ENCODE measurements at regions not wholly inside any gene's neighbourhood (a gene's known extent, or its start where the extent isn't known, plus 50 kb on each side); places are given as distances from the start of the nearest gene placed in this dataset.

DNA sequence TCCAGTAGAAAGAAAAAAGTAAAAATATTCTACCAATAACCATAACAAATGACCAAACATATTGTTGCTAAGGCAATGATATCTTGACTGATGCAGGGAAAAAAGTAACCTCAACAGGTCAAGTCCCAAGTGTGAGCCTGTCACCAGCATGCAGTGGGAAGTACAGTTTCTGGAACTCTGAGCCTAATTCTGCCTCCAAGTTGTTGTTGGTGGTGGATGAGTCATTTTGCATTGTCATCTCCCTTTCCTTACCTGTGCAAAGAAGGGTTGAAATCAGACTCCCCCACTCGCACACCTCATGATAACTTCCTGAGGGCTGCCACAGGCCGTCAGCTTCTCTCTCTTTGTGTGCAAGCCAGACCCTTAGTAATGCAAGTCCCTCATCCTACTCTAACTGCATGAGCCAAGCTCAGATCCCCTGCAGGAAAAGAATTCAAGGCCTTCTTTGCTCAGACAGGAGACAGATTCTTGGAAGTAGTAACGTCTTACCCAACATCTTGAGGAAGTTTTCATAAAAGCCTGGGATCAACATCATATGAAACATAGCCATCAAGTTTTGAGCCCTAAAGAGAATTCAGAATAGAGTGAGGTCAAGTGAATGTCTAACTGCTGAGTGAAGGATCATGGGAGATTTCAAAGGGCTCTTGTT, 207.6 kb upstream of the FOXA2 start:
- DNase-seq (ENCODE audit: low read depth), result no peak

DNA sequence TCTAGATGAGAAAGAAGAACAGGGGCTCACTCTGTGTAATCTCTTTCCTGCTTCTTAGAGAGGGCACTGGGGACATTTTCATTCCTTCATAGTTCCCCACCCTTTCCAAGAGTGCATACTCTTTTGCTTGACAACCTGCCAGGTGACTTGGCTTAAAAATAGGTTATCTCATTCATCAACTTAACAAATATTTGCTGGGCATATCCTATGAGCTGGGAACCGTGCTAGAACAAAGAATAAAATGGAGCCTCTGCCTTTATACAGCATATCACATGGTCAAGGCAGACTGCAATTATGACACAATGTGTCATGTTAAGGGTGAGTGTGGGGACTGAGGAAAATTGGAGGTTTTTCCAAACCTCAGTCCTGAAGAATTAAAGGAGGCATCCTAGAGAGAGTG, 209.8 kb upstream of the FOXA2 start:
- no peak for DNase-seq (ENCODE audit: low read depth)

- DNase-seq (ENCODE audit: low read depth), result no peak
Observed at GRCh38 chr20:22795433-22795832, 211.1 kb upstream of the FOXA2 start.

- DNase-seq (ENCODE audit: low read depth), result peak; percentile 95
Observed at GRCh38 chr20:22795871-22796270, 211.5 kb upstream of the FOXA2 start.

- peak; percentile 45 for DNase-seq (ENCODE audit: low read depth)
Observed at GRCh38 chr20:22796469-22797077, 212.2 kb upstream of the FOXA2 start.

- no peak for DNase-seq (ENCODE audit: low read depth)
Observed at GRCh38 chr20:22797103-22797502, 212.7 kb upstream of the FOXA2 start.

GRCh38 chr20:22799687-22800086, 215.3 kb upstream of the FOXA2 start:
- no peak for DNase-seq (ENCODE audit: low read depth)

DNA sequence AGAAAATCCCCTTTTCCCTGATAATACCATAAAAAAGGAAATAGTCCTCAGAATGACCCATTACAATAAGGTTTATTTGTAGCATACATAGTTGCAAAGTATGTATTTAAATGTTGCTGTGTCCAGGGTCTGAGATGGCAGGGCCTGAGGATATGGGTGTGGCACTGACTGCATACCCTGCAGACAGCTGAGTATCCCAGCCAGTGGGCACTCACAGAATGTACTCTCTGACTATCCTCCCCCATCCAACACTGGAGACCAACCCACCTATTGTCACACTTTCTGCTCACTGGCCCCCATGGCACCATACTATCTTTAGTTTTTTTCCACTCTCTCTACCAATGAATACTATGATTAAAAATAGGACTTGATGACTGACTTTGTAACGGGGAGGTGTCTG, 215.8 kb upstream of the FOXA2 start:
- DNase-seq (ENCODE audit: low read depth), result no peak

- DNase-seq (ENCODE audit: low read depth), result peak; percentile 48
Observed at GRCh38 chr20:22801528-22801927, 217.2 kb upstream of the FOXA2 start.

GRCh38 chr20:22802296-22802695, 217.9 kb upstream of the FOXA2 start:
- DNase-seq (ENCODE audit: low read depth), result no peak

DNA sequence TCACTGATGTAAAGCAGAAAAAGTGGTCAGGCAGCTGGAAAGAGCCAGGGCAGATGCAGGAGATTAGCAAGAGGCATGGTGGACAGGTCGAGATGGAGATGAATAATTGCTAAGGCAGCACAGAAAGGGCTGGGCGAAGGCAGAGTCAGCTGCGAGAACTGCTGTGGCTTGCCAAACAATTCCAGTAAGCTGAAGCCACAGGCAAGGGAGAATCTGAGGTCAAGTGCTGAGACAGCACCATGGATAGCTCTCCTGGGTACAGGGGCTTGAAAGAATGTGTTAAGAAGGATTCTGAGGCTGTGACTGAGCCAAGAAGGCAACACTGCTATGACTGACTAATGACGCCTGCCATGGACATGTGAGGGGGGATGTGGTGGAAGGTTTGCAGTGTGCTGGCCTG, 220.8 kb upstream of the FOXA2 start:
- DNase-seq (ENCODE audit: low read depth), result peak; percentile 62

DNA sequence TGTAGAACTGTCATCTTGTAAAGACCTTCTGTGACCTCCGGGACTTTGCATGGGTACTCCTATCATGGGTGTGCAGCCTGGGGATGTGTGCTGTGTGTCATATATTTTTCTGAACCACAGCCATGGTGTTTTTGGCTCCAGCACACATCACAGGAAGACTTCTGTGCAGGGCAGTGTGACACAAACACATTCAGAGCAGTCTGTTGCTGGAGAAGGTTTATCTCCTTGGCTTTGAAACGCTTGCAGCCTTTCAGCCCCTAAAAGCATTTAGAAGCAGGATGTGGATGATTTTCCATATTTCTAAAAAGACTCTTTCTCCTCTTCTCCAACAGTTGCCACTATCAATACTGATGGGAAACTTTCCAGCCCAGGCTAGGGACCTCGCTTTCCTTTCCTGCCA, 221.6 kb upstream of the FOXA2 start:
- no peak for DNase-seq (ENCODE audit: low read depth)

- DNase-seq (ENCODE audit: low read depth), result no peak
Observed at GRCh38 chr20:22807045-22807444, 222.7 kb upstream of the FOXA2 start.

- DNase-seq (ENCODE audit: low read depth), result no peak
Observed at GRCh38 chr20:22807646-22808244, 223.4 kb upstream of the FOXA2 start.

DNA sequence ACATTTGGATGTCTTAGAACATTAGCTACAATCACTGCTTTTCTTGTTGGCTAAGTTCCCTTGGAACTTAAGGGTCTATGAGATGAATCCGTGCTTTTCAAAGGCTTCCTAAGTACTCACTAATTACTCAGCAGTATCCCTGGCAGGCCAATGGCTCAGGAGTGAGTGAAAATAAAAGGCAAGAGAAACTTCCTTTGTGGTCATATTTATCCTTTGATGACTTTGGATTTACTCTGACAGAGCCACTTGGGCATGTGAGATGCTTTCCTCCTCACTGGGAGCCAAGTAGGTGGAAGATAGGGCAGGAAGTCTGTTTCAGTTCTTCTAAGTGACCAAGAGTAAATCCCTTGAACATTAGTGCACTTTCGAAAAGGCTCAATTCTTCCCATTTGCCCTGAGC, 224.3 kb upstream of the FOXA2 start:
- DNase-seq (ENCODE audit: low read depth), result no peak

- no peak for DNase-seq (ENCODE audit: low read depth)
Observed at GRCh38 chr20:22810030-22810429, 225.1 kb upstream of the SSTR4 start.

GRCh38 chr20:22810626-22811569, 224.2 kb upstream of the SSTR4 start:
- DNase-seq (ENCODE audit: low read depth), result no peak

GRCh38 chr20:22814471-22815205, 220.5 kb upstream of the SSTR4 start:
- DNase-seq (ENCODE audit: low read depth), result no peak

- no peak for DNase-seq (ENCODE audit: low read depth)
Observed at GRCh38 chr20:22815206-22815551, 219.9 kb upstream of the SSTR4 start.

DNA sequence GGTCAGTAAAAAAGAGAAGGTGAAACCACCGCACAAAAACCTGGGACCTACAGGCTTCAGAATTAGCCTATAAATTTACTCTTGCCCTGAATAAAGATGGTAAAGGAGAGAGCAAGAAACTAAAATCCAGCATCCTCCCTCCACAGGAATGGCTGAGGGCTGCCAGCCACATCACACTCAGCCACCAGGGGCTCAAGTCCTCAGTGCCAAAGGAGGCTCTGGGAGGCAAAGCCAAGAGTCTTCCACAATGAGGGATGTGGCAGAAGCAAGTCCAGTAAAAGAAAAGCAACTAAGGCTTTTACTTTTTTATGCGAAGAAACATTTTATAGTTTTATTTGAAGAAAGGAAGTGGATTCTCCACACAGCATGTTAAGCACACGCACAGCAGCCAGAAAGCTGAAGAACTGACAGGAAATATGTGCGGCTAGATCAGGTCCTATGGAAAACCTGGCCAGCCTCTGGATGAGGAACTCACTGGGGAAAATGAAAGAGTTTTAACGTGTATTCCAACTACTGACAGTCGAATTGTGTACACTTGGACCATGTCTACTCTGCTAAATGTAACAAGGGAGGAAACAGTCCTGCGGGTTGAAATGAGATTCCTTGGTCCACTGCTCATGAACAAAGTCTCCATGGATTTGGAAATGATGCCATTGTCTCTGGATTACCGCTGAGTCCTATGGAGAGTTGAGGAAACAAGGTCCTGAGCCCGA, 219.4 kb upstream of the SSTR4 start:
- DNase-seq (ENCODE audit: low read depth), result no peak

DNA sequence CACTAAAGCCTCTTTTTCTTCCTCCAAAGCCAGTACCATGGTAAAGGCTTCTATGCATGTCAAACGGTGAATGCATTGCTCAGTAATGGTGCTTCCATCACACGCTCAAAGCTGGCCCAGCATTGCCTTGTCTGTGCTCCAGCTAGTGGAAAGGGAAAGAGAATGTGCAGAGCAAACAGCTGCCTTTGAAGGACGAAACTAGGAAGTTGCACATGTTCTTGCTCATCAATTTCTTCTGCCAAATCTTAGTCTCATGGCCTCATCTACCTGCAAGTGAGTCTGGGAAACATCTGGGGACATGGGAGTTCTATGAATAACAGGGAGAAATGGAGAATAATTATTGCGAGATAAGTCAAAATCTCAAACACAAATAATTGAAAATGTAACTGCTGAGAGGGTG, 216.5 kb upstream of the SSTR4 start:
- DNase-seq (ENCODE audit: low read depth), result no peak

All from fibroblast of gingiva (primary cell).